GM21576 (cell line): ENCODE measurements at regions not wholly inside any gene's neighbourhood (a gene's known extent, or its start where the extent isn't known, plus 50 kb on each side); places are given as distances from the start of the nearest gene placed in this dataset.
A peak's percentile ranks its signal among the peaks of the same experiment; 100 is the strongest.
"Not testable (repeated sequence)": the region's sequence is repeated elsewhere in the genome, so short reads cannot be mapped to it uniquely, and the experiment has no call there.

ENCODE experiments used
- ATAC-seq: cut with Tn5 transposase; IDR thresholded peaks from one replicate; pipeline ENCODE4 v1.9.1; 2021; ENCODE audit warnings: mild to moderate bottlenecking, moderate library complexity; ENCODE audit not compliant: unreplicated experiment

DNA sequence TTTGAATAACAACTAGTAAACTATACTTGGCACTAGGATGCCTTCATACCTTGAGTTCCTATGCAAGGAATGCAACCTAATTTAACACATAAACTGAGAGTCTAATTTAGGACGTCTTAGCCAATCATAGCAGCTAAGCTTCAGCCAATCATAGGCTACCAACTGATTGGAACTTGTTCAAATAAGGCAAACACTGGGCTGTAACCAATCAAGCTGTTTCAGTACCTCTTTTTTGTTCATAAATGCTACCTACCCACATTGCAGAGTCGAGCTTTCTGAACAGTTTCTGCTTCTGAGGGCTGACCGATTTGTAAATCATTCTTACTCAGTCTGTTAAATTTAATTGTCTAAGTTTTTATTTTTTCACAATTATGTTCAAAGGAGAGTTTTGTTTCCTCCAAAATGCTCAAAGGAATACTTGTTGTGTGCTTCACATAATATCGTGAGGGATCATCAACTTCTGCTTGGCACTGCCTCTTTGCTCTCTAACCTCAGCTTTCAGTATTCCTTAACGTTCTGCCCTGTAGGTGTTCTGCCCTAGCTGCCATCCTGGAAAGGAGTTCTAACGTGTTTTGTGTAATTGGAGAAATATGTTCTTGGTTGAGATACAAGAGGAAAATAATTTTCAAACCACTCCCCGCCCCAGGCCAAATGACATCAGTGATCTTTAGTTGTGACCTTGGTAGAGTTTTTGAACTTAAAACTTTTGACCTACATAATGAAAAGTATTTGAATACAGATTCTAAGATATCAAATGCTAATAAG lies 380.4 kb upstream of the MIS18BP1 start:
- no peak for ATAC-seq

DNA sequence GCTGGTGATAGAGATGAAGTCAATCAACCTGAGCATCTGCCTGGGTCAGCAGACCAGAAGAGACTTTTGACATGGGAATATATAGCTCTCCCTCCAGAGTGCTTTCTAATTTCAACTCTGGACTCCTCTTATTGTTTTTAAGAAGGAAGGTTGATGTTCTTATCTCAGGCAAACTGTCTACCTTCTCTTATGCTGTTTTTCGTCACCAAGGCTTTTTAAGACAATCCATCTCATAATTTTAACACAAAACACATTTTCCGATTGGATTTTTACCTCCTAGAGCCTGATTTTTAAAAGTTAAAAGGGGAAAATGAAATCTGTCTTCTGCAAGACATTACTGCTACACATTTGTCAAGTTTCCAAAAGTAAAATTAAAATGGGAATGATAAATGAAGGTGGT lies 368.7 kb upstream of the MIS18BP1 start:
- ATAC-seq, result no peak

DNA sequence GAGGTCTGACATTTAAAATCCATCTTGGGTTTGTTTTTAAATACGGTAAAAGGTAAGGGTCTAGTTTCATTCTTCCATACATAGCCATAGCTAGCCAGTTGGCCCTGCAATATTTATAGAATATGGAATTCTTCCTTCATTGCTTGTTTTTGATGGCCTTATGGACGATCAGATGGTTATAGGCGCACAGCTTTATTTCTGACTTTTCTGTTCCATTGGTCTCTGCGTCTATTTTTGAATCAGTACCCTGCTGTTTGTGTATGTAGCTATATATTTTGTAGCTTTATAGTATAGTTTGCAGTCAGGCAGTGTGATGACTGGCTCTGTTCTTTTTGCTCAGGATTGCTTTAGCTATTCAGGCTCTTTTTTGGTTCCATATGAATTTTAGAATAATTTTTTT lies 366.8 kb upstream of the MIS18BP1 start:
- no peak for ATAC-seq

DNA sequence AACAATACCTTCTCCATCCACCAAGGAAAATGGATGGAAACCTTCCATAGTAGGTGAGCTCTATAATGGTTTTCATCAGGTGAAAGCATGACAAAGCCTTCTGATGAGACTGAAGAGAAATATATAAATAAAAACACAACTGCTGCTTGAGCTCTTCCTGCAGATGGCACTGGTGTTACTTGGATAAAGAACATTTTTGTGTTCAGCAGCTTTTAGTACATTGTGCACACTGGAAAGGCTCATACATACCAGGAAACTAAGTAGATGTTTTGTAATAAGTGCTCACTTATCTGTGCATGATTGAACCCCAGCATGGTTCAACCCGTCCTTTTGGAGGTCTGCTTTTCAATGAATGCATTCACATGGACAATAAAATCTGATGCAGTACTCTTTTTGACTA lies 357.3 kb upstream of the MIS18BP1 start:
- no peak for ATAC-seq

DNA sequence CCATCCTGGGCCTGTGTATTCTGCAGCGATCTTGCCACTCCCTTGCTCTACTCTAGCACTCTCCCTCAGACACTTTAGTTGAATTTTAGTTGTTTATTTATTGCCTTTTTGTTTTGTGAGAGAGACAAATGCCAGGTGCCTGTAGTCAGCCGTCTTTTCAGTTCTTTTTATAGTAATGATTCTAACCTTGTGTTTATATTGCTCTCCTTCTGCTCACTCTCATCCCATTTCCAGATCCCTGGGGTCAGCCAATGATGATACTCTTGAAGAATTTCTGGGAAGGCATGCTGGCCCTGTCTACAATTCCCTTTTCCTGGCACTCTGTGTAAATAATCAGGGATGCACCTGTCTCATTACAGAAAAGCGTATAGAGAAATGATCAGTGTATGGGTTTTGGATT lies 334.1 kb upstream of the MIS18BP1 start:
- no peak for ATAC-seq

DNA sequence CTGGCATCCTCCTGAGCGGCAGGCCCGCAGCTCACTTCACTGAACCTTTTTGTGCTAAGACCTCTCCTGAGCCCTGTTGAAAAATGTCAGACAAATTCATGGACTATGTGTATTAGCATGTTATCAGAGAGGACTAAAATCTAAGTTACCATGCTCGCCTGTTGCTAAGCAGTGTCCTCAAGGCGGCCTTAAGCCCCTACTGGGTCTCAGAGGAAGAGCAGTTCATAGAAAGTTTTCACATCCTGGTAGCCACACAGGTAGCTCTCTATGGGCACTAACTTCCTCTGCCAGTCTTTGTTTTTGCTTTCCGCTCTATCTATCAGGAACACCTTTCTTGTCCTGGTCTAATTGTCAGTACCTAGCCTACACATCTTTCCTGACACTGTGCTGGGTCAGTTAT lies 306.6 kb upstream of the MIS18BP1 start:
- no peak for ATAC-seq

DNA sequence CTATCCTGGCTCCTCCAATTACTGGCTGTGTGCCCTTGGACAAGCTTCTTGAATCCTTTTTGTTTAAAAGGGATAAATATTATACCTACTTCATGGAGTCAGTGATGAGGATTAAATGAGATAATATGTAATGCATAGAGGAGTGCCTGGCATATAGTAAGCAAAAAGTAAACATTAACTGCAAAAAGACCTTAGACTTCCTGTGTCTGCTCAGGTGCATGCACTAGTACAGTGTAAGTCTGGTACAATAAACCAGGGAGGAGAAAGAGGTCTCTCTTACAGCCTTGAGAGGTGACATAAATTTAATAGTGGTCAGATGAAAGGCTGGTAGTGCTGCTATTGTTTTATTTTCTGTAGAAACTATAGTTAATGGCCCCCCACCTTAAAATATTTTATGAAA lies 305.2 kb upstream of the MIS18BP1 start:
- ATAC-seq, result no peak

DNA sequence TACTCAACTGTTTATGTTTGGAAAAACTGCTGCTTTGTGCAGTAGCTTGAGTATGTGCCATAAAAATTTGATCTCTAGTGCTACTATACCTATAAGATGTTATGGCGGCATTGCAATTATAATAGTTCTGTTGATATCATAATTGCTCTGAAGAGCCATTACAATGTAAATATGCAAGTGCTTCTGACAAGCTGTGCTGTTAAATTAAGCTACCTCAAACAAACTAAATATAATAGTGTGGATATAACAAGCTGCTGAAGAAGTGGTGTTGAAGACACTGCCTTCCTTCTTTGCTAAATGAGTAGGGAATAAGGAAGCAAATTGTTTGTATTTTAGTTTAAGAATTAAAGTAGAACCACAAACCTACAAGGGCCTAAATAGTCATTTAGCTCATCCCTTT lies 301.0 kb upstream of the MIS18BP1 start:
- ATAC-seq, result no peak

DNA sequence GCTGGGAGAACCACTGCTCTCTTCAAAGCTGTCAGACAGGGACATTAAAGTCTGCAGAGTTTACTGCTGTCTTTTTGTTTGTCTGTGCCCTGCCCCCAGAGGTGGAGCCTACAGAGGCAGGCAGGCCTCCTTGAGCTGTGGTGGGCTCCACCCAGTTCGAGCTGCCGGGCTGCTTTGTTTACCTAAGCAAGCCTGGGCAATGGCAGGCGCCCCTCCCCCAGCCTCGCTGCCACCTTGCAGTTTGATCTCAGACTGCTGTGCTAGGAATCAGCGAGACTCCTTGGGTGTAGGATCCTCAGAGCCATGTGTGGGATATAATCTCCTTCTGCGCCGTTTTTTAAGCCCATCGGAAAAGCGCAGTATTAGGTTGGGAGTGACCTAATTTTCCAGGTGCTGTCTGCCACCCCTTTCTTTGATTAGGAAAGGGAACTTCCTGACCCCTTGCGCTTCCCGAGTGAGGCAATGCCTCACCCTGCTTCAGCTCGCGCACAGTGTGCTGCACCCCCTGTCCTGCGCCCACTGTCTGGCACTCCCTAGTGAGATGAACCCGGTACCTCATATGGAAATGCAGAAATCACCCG lies 298.3 kb upstream of the MIS18BP1 start:
- ATAC-seq, result not testable (repeated sequence)

DNA sequence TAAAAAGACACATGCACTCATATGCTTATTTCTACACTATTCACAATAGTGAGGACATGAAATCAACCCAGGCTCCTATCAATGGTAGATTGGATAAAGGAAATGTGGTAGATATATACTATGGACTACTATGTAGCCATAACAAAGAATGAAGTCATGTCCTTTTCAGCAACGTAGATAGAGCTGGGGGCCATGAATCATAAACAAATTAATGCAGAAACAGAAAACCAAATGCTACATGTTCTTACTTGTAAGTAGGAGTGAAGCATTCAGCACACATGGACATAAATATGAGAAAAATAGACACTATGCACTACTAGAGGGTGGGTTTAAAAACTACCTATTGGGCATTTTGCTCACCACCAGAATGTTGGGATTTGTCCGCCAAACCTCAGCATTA lies 278.0 kb upstream of the MIS18BP1 start:
- ATAC-seq, result no peak

DNA sequence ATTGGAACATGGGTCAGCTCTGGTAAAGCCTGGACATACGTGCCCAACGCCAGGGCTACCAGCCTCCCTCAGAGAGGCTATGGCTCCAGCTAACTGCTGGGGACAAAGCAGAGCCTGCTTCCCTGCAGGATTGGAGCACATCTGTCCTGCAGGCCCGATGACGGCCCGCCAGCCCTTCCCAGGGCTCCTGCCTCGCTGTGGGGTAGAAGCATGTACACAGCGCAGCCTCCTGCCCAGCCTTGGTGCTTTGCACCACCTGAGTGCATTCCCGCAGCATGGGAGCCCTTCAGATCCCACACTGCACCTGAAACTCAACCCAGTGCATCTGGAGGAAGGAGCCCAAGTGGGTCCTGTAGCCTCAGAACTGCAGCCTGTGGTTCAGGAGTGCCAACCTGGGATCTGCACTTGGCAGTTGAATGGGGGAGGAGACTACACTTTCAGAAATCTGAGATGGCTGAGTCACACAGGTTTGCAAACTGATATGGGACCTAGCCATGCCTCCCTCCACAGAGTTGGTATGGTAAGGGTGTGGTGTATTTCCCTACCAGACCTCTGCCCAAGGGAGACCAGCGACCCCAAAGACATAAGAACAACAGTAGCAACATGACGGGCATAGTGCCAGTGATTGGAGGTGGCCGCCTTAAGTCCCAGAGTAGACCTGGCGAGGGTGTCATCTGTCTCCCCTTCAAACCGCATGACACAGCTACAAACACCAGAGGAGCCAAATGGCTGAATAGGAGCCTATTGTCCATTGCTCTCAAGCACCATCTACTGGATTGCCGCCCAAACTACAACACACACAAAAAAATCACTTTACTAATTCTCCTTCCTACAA lies 273.9 kb upstream of the MIS18BP1 start:
- ATAC-seq, result no peak

DNA sequence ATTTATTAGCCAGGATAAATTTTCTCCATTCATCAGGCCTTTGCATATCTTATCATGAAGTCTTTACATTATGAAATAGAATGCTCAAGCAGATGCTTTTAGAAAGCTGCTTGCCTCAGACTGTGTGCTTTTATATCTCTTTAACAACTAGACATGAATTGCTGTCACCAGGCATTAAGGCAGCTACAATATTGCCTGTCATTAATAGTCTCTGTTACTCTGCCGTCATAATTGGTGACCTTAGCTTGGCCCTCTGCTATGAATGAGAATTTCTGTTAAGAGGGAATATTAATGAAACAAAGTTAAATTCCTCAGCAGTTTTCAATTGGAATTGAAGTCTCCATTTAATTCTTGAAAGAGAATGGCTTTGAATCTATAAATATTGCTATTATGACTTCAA lies 266.8 kb upstream of the MIS18BP1 start:
- ATAC-seq, result no peak

DNA sequence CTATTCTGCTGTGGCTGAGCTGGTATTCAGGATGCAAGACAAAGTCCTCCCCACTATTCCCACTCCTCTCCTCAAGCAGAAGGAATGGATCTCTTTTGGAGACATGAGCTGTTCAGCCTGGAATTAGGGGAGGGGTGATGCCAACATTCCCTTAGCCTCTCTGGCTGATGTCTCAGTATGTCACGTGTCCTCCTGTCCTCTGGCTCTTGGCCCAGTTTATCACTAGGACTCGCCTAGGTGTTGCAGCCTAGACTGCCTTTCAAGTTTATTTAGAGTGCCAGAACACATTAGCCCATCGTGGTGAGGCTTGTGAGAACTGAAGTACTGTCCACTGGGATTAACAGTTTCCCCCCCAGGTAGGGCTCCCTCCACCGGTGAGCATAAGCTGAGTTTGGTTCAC lies 239.9 kb upstream of the MIS18BP1 start:
- ATAC-seq, result no peak

DNA sequence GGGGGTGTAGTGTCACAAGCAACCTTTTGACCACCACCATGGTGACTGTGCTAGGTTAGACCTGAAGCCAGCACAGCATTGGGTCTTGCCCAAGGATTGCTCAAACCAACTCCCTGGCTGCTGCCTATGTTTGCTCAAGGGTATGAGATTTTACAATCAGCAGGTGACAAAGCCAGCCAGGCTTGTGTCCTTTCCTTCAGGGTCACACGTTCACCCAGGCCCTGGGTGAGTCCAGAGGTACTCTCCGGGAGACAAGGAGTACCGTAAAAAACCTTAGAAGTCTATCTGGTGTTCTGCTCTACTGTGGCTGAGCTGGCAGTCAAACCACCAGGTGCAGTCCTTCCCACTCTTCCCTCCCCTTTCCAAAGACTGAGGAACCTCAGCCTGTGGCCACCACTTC lies 238.9 kb upstream of the MIS18BP1 start:
- no peak for ATAC-seq

DNA sequence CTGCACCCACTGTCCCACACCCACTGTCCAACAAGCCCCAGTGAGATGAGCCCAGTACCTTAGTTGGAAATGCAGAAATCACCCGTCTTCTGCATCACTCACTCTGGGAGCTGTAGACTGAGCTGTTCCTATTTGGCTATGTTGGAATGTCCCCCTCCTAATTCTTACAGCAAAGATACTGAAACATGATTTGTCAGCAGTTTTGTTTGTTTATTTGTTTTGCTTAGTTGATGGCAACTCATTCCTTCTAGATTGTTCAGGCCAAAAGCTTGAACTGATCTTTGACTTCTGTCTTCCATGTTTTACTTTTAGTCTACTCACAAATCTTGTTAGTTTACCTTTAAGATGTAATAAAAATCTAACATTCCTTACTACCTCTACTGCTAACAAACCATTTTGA lies 233.6 kb upstream of the MIS18BP1 start:
- no peak for ATAC-seq

DNA sequence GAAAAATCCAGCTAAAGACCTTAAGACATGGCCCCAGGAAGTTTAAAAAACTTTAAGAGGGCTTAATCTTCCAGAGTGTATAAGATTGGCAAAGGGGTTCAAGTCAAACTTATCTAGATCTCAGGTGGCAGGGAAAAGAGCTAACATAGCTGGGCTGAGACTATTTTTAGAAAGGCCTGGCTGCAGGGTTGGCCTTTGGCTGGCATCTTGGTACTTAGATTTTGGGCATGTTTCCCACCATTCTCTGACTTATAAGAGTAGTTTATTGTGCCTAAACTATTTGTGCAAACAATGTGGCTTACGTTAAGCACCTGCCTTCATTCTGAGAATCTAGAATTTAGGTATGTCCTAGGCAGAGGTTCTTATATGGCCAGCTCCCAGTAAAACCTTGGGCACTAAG lies 214.0 kb upstream of the MIS18BP1 start:
- ATAC-seq, result no peak

DNA sequence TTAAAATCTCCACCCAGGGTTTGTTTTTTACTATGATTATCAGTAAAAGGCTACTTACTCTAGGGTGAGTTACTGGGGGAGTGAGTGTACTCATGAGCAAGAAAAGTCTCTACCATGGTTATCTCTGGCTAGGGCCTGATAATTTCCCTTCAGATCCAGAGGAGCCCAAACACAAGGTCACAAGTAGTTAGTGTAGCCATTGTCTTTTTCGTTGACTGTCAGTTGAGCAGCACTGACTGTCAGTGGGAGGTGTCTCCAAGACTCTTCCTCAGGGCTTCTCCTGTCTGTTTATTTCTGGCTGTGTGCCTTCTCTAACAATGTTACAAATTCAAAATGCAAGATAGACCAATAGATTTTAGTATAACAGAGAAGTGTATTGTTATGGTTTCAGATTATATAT lies 181.2 kb upstream of the MIS18BP1 start:
- no peak for ATAC-seq

DNA sequence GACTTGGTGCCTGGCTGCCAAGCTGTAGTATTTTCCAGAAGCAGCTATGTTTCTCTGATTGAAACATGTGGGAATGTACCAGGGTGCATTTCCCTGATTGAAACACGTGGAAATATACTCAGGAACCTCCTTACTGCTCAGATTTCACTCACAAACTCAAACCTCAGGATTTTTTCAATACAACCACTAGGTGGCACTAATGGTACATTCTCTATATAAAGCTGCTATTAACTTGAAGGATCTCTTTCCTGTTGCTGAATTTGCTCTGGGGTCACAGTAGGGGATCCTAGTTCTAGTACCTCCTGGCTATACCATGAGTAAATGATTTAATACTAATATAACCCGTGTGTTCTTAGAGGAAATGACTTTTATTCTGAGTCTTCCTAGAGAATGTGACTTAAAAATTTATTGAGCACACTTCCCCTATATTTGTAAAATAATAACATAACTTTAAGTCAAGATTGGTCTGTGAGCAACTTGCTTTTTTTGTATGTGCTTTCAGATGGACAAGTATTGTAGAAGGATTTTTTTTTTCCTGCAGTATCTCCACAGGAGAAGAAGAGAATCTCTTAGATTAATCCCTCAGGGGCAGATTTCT lies 173.8 kb upstream of the MIS18BP1 start:
- ATAC-seq, result peak; percentile 69

DNA sequence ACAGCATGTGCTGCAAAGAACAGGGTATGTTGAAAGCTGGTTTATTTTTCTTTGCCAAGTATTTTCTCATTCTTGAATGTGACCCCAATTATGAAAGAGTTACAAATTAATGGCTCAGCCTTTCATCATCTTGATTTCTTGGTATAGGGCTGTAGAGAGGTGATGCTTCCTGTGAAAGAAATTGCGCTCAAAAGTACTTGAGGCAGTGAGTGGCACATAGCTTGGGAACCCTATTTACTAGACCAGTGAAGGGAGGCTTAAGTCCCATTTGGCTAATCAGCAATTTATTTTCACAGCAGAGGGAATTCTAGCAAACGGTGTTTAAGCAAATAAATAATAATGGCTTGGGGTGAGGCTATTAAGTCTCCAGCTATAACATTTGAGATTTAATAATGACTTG lies 153.9 kb upstream of the MIS18BP1 start:
- ATAC-seq, result no peak

DNA sequence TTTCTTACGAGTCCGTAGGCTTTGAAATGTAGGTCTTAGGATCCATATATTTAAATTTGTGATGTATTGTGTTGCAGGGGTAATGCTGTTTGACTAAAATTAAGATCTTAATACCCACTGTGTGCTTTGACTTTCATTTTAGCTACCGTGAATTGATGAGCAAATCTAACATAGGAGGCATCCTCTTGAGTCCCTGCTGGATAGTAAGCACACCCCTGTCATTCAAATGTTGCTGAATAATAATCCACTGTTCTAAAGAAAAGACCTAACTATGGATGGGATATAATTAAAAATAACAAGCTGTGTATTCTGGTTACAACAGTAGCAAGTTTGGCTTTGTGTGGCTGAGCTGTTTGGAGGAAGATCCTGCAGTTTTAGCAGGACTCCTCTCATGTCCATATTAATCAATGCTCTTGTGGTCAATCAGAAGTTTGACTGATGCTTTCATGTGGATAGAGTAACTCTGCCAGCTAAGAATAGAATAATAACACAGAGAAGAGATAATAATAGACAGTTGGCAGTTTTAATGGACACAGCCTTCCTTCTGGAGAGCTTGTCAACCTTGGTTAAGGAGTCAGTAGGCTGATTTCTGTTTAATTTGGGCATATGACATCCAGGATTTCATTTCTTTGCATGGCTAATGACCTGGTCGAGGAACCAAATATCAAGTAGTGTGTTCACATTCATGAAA lies 148.1 kb upstream of the MIS18BP1 start:
- no peak for ATAC-seq

DNA sequence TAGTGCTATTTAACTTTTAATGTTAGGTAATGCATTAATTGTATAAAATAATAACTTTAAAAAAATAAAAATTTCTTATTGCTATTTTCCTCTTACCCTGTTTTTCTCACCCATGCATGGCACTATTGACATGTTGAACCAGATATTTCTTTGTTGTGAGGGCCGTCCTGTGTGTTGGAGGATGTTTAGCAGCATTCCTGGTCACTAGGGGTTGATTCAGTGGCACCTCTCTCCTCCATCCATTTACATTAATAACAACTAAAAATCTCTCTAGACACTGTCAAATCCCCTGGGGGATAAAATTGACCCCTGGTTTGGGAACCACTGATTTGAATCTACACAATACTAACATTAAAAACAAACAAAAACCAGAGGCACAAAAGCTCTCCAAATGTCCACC lies 147.5 kb upstream of the MIS18BP1 start:
- ATAC-seq, result no peak
